GM10266 (cell line): ENCODE measurements at regions not wholly inside any gene's neighbourhood (a gene's known extent, or its start where the extent isn't known, plus 50 kb on each side); places are given as distances from the start of the nearest gene placed in this dataset.
"Not testable (repeated sequence)": the region's sequence is repeated elsewhere in the genome, so short reads cannot be mapped to it uniquely, and the experiment has no call there.

Experiments
- DNase-seq: peaks from one replicate; pipeline ENCODE4 v3.0.0; 2012; ENCODE audit errors: extremely low spot score
- TF ChIP-seq, protein P1 (sequence below): IDR thresholded peaks from 2 replicates; pipeline ENCODE4 v1.5.1; 2012; ENCODE audit warnings: mild to moderate bottlenecking, low read depth; ENCODE audit not compliant: control insufficient read depth, insufficient read depth; ENCODE audit errors: missing control alignments

DNA sequence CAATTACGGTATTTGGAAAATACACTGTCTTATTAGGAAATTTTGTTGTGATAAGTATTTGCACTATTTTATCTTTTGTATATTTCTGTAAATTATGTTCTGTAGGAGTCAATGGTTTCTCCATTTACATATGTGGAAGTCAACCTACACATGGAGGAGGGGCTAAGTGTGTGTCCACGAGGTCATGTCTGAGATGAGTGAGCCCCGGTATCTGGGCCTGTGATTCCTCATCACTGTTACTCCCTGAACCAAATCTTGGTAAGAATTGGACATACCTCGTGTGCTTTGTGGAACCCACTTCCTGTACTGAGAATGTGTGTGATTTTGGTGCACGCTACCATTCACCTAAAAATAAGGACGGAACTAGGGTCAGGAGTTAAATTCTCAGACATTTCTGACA, 1105.5 kb downstream of the TMEM121 start:
- no peak for DNase-seq
- TF ChIP-seq, protein P1, sequence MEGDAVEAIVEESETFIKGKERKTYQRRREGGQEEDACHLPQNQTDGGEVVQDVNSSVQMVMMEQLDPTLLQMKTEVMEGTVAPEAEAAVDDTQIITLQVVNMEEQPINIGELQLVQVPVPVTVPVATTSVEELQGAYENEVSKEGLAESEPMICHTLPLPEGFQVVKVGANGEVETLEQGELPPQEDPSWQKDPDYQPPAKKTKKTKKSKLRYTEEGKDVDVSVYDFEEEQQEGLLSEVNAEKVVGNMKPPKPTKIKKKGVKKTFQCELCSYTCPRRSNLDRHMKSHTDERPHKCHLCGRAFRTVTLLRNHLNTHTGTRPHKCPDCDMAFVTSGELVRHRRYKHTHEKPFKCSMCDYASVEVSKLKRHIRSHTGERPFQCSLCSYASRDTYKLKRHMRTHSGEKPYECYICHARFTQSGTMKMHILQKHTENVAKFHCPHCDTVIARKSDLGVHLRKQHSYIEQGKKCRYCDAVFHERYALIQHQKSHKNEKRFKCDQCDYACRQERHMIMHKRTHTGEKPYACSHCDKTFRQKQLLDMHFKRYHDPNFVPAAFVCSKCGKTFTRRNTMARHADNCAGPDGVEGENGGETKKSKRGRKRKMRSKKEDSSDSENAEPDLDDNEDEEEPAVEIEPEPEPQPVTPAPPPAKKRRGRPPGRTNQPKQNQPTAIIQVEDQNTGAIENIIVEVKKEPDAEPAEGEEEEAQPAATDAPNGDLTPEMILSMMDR: no peak

DNA sequence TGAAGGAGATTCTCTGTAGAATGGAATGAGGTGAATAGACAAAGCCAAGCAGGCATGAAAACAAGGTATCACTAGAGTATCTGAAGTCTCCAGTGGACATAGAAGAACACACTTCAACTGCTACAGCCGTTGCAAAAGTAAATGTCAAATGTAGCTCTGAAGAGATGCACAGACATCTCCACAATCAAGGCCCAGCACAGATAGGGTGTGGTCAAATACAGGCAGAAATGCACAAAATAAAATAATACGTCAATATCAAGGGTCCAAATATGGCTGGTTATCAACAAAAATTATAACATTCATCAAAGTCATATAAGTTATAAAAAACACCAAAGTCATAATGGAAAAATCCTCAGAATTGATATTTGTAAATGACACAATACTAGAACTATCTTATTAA, 1107.3 kb downstream of the TMEM121 start:
- TF ChIP-seq, protein P1: no peak
- no peak for DNase-seq

DNA sequence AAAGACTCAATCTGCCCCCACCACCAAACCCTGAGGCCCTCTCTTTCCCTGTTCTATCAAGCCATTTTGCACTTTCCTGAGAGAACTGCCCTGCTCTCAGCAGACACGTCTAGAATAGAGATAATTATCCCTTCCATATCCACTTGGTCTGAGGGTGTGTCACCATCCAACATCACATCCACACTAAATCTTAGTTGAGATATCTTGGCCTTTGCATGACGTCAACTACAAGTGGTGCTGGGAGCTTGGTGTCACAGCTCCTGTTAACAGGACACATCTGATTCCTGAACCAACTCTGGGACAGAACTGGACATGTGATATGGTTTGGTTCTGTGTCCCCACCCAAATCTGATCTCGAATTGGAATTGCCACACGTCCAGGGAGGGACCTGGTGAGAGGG, 1109.2 kb downstream of the TMEM121 start:
- no peak for DNase-seq
- TF ChIP-seq, protein P1: no peak

DNA sequence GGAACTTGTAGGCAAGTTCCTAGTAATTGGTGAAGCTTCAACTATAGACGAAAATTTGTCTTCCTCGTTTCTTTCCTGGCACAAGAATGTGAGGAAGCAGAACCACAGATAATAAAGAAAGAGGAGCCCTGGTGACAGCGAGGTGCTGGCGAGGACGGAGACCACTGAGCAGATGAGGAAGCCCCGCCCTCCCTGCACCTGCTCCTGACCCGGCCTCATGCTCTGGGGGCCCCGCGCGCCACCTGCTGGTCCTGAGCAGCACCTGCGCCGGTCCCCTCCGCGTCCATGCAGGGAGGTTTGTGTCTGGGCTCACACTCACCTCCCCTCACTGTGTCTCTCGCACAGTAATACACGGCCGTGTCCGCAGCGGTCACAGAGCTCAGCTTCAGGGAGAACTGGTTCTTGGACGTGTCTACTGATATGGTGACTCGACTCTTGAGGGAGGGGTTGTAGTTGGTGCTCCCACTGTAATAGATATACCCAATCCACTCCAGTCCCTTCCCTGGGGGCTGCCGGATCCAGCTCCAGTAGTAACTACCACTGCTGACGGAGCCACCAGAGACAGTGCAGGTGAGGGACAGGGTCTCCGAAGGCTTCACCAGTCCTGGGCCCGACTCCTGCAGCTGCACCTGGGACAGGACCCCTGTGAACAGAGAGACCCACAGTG, 1112.5 kb downstream of the TMEM121 start:
- DNase-seq: peak; percentile 32

DNA sequence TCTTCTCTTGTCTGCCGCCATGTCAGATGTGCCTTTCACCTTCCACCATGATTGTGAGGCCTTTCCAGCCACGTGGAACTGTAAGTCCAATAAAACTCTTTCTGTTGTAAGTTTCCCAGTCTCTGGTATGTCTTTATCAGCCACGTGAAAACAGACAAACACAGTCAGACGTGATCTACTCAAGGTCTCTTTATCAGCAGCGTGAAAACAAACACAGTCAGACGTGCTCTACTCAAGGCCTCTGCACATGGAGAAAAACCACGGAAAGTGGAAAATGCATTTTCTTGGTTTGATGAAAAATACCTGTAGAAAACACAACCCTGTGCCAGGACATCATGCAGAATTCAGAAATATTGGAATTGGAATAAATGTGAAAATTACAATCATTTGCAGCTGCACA, 1115.7 kb downstream of the TMEM121 start:
- DNase-seq: no peak
- TF ChIP-seq, protein P1: no peak

More for the DNA sequence above, 1112.5 kb downstream of the TMEM121 start:
- TF ChIP-seq, protein P1: peak; percentile 71

DNA sequence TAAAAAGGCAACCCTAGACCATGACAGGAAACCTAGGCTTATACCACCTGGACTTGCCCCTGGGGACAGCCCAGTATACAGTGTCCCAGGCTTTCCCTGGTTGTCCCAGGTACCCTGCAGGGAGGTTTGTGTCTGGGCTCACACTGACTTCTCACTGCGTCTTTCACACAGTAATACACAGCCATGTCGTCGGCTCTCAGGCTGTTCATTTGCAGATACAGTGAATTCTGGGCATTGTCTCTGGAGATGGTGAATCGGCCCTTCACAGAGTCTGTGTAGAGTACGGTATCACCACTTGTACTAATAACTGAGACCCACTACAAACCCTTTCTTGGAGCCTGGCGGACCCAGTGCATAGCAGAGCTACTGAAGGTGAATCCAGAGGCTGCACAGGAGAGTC, 1116.6 kb downstream of the TMEM121 start:
- DNase-seq: not testable (repeated sequence)

DNA sequence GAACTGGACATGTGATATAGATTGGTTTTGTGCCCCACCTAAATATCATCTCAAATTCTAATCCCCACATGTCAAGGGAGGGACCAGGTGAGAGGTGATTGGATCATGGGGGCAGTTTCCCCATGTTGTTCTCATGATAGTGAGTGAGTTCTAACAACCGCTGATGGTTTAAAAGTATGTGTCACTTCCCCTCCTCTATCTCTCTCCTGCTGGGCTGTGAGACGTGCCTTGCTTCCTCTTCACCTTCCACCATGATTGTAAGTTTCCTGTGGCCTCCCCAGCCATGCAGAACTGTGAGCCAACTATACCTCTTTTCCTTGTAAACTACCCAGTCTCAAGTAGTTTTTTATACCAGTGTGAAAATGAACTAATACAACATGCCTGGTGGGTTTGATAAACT, 1122.5 kb downstream of the TMEM121 start:
- DNase-seq: not testable (repeated sequence)

DNA sequence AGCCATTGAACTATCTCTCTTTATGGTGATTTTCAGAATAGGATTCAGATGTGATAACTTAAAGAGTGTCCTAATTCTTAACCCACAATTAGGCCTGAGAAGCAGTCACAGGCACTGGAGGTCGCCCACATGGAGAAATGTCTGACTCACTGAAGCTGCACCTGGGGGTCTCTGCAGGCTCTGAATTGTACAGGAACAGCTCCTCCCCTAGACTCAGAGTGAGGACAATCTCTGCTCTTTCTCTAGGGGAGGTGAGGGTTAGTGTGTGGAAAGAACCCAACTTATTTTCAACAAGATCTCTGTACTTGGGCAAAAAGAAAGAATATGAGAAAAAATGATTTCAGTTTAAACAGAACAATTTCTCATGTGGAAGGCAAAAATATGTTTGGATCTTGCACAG, 1124.6 kb downstream of the TMEM121 start:
- TF ChIP-seq, protein P1: no peak
- DNase-seq: no peak
